ENCODE measurements at regions not wholly inside any gene's neighbourhood (a gene's known extent, or its start where the extent isn't known, plus 50 kb on each side); places are given as distances from the start of the nearest gene placed in this dataset.

DNA sequence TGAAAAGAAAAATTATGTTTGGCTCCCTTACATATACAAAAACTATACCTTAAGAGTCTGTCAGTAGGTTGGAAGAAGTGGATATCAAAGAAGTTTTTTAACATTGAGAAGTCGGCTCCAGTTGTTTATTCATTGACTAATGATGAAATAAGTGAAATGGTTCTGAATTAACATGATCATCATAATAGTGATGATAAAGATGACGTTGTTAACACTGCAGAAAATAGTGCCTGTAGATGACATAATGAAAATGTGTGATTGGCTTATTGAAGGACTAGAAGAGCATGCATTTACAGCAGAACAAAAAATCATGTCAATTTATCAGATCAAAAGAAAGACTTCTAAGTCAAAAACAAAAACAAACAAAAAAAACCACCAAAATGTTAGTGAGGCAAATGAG, 1125.4 kb upstream of the NXPH2 start:
- Histone ChIP-seq H3K36me3 (ENCODE audit: insufficient read depth, low read length) (no peaks in the 10 kb centered on the region), H3K79me2 (ENCODE audit: insufficient read depth, low read length) (no peaks in the 10 kb centered on the region), H3K9me2 (ENCODE audit: low read depth, low read length) (no peaks in the 10 kb centered on the region), H3K9ac (ENCODE audit: low read length) (no peak overlapping the region), H3K27ac (ENCODE audit: low read depth, low read length, poor library complexity, severe bottlenecking) (no peak overlapping the region), H3K4me3 (ENCODE audit: low read depth, low read length, poor library complexity, severe bottlenecking) (no peak overlapping the region), H3K9me3 (ENCODE audit: low read length) (no peaks in the 10 kb centered on the region), H4K20me1 (ENCODE audit: insufficient read depth, low read length) (no peaks in the 10 kb centered on the region), H3K27me3 (ENCODE audit: insufficient read depth, low read length) (no peaks in the 10 kb centered on the region), H3F3A (ENCODE audit: insufficient read depth, low read length) (no peaks in the 10 kb centered on the region), H3K4me1 (ENCODE audit: insufficient read depth, low read length, severe bottlenecking) (no peaks in the 10 kb centered on the region), H2AFZ (ENCODE audit: low read length) (no peak overlapping the region), H3K4me2 (ENCODE audit: low read length) (no peak overlapping the region)
- no peak for TF ChIP-seq EZH2 (IDR thresholded peaks at IDR 0.05; ENCODE audit: borderline replicate concordance, low read length)
- TF ChIP-seq, protein P1, sequence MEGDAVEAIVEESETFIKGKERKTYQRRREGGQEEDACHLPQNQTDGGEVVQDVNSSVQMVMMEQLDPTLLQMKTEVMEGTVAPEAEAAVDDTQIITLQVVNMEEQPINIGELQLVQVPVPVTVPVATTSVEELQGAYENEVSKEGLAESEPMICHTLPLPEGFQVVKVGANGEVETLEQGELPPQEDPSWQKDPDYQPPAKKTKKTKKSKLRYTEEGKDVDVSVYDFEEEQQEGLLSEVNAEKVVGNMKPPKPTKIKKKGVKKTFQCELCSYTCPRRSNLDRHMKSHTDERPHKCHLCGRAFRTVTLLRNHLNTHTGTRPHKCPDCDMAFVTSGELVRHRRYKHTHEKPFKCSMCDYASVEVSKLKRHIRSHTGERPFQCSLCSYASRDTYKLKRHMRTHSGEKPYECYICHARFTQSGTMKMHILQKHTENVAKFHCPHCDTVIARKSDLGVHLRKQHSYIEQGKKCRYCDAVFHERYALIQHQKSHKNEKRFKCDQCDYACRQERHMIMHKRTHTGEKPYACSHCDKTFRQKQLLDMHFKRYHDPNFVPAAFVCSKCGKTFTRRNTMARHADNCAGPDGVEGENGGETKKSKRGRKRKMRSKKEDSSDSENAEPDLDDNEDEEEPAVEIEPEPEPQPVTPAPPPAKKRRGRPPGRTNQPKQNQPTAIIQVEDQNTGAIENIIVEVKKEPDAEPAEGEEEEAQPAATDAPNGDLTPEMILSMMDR (IDR thresholded peaks at IDR 0.05; ENCODE audit: low read length) = no peak

DNA sequence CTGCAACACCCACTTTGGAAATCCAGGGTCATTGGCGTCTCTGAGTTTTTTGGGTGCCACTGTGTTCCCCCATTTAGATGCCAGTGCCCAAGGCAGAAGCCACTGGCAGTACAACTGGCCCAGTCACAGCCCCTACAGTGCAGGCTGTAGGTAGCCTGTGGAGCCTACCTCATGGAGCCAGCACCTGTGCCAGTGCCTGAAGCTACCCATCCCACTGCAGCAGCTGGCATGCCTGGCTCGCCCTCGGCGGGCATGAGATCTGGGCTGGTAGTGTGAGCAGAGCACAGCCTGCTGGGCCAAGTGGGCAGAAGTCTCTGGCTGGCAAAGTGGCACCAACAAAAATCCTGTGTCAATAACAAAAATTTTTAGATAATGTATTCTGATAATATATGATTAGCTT, 1111.4 kb upstream of the NXPH2 start:
- Histone ChIP-seq H3K4me1 (ENCODE audit: insufficient read depth, low read length, severe bottlenecking) (no peaks in the 10 kb centered on the region), H3F3A (ENCODE audit: insufficient read depth, low read length) (no peaks in the 10 kb centered on the region), H3K9me2 (ENCODE audit: low read depth, low read length) (no peaks in the 10 kb centered on the region), H3K36me3 (ENCODE audit: insufficient read depth, low read length) (no peaks in the 10 kb centered on the region), H3K4me2 (ENCODE audit: low read length) (no peak overlapping the region), H4K20me1 (ENCODE audit: insufficient read depth, low read length) (no peaks in the 10 kb centered on the region), H3K27me3 (ENCODE audit: insufficient read depth, low read length) (no peaks in the 10 kb centered on the region), H3K9me3 (ENCODE audit: low read length) (0 out of 2 replicates have a peak, but pooled peaks cover 4% of the 10 kb centered on the region), H3K9ac (ENCODE audit: low read length) (no peak overlapping the region), H3K79me2 (ENCODE audit: insufficient read depth, low read length) (no peaks in the 10 kb centered on the region), H3K27ac (ENCODE audit: low read depth, low read length, poor library complexity, severe bottlenecking) (no peak overlapping the region), H3K4me3 (ENCODE audit: low read depth, low read length, poor library complexity, severe bottlenecking) (no peak overlapping the region), H2AFZ (ENCODE audit: low read length) (no peak overlapping the region)
- TF ChIP-seq, protein P1 (IDR thresholded peaks at IDR 0.05; ENCODE audit: low read length) = no peak
- no peak for TF ChIP-seq EZH2 (IDR thresholded peaks at IDR 0.05; ENCODE audit: borderline replicate concordance, low read length)

DNA sequence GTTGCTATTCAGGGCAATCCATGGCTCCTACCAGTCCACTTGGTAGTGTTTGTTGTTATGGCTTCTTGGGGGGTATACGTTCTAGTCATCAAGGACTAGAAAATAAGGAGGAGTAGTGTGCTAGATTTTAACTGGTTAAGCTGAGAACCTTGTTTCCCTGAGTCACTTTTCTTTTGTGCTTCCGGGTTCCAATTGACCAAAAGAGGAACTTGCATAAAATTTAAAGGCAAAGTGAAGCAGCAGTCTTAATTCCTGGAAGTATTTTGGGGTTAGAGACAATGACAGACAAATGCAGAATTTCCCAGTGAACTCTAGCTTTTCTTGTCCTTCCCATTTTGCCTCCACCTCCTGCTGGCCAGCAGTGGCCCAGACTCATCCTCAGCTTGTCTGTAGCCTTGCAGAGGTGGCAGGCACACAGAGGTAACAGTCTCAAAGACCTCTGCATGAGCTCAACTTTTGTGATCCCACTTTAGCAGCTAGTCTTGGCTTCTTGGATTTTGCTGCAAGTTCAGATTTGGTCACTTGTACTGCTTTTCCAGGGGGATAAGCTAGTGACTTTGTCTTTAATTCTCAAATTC, 1105.8 kb upstream of the NXPH2 start:
- no peak overlapping the region for H3K9ac ChIP-seq (ENCODE audit: low read length)
- H3K9me3 ChIP-seq (ENCODE audit: low read length) = 0 out of 2 replicates have a peak, but pooled peaks cover under 1% of the 10 kb centered on the region
- no peaks in the 10 kb centered on the region for H3K4me1 ChIP-seq (ENCODE audit: insufficient read depth, low read length, severe bottlenecking)
- H4K20me1 ChIP-seq (ENCODE audit: insufficient read depth, low read length) = no peaks in the 10 kb centered on the region
- no peaks in the 10 kb centered on the region for H3F3A ChIP-seq (ENCODE audit: insufficient read depth, low read length)
- H3K9me2 ChIP-seq (ENCODE audit: low read depth, low read length) = no peaks in the 10 kb centered on the region
- H3K79me2 ChIP-seq (ENCODE audit: insufficient read depth, low read length) = no peaks in the 10 kb centered on the region
- TF ChIP-seq EZH2 (IDR thresholded peaks at IDR 0.05; ENCODE audit: borderline replicate concordance, low read length) = no peak
- TF ChIP-seq, protein P1 (IDR thresholded peaks at IDR 0.05; ENCODE audit: low read length) = no peak
- no peaks in the 10 kb centered on the region for H3K27me3 ChIP-seq (ENCODE audit: insufficient read depth, low read length)
- no peak overlapping the region for H3K4me2 ChIP-seq (ENCODE audit: low read length)
- H3K27ac ChIP-seq (ENCODE audit: low read depth, low read length, poor library complexity, severe bottlenecking) = no peak overlapping the region
- H3K4me3 ChIP-seq (ENCODE audit: low read depth, low read length, poor library complexity, severe bottlenecking) = no peak overlapping the region
- no peaks in the 10 kb centered on the region for H3K36me3 ChIP-seq (ENCODE audit: insufficient read depth, low read length)
- H2AFZ ChIP-seq (ENCODE audit: low read length) = peak overlapping the region; percentile 74; the same call in 1 of the 2 replicates

Measured in OCI-LY1 (cell line).